Jurkat, Clone E6-1 (cell line): ENCODE measurements at regions not wholly inside any gene's neighbourhood (a gene's known extent, or its start where the extent isn't known, plus 50 kb on each side); places are given as distances from the start of the nearest gene placed in this dataset.

Experiments
- DNase-seq: peaks from one replicate; pipeline ENCODE4 v3.0.0-alpha.2; 2011; ENCODE audit warnings: low read depth, low spot score
- H3K4me3 ChIP-seq: 2 replicates; pipeline ENCODE4 v1.5.1; 2011; ENCODE audit warnings: mild to moderate bottlenecking, low read length, control low read depth, moderate library complexity

GRCh38 chr5:74576941-74577456 lies 63.5 kb downstream of the ENC1 start:
- H3K4me3 ChIP-seq: no peak overlapping the region
- DNase-seq: peak; percentile 34

DNA sequence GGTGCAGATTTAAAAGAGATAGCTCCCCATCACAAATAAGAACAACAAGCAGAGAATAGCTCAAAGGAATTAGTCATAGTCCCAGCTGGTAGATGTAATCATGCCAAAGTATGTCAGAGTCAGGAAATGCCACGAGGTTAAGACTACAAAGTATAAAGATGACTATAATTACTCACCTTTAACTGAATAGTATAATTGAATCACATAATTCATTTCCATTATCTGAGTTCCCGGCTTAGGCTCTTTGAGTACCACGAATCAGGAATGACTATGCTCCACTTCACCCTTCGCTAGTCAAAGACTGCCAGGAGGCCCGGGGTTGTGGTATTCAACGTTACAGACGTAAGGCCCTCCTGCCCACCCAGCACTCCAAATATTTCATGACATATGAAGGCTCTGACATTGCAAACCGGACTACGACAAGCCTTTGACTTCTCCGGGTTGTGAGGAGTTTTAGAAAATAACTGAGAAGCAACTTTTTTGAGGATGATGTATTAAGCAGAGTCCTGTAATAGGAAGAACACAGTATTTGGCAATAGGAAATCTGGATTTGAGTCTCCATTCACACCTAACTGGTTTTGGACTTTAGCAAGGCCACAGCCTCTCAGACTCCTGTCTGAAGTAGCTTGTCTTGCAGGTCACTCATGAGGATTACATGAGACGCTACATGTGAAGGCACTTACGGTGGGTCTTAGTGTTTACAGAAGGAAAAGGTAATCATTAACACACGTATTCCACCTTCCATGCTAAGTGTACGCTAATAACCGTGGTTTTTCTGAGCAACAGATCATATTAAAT lies 64.6 kb downstream of the ENC1 start:
- H3K4me3 ChIP-seq: no peak overlapping the region
- no peak for DNase-seq

DNA sequence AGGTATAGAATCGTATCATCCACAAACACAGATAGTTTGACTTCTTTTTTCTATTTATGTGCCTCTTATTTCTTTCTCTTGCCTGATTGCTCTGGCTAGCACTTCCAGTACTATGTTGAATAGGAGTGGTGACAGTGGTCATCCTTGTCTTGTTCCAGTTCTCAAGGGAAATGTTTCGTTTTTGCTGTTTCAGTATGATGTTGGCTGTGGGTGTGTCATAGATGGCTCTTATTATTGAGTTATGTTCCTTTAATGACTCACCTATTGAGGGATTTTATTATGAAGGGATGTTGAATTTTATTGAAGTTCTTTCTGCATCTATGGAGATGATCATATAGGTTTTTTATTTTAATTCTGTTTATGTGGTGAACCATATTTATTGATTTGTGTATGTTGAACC lies 70.3 kb downstream of the ENC1 start:
- no peak overlapping the region for H3K4me3 ChIP-seq
- no peak for DNase-seq

GRCh38 chr5:74567411-74567995 lies 73.0 kb downstream of the ENC1 start:
- DNase-seq: no peak
- no peak overlapping the region for H3K4me3 ChIP-seq

GRCh38 chr5:74562122-74562521 lies 78.4 kb downstream of the ENC1 start:
- no peak overlapping the region for H3K4me3 ChIP-seq
- DNase-seq: no peak

DNA sequence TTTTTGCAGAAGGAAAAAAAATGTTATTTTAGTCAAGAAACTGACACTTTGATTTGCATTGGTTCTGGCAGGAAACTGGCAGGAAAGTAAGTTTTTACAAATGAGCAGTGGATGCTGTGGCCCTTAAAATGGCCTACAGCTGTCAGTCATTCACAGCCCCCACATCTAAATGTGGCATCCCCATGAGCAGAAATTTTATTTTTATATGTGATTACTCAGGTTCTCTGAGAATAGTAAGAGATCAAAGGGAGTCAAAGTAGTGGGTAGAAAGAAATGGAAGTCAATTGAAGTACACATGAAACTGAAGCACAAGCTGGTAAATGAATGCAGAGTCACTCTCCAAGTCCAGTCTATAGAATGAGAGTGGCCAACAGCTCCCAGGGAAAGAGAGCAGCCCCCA lies 80.3 kb downstream of the ENC1 start:
- DNase-seq: no peak
- no peak overlapping the region for H3K4me3 ChIP-seq

- no peak for DNase-seq
- H3K4me3 ChIP-seq: no peak overlapping the region
Measured at GRCh38 chr5:74556631-74557595, 83.6 kb downstream of the ENC1 start.

DNA sequence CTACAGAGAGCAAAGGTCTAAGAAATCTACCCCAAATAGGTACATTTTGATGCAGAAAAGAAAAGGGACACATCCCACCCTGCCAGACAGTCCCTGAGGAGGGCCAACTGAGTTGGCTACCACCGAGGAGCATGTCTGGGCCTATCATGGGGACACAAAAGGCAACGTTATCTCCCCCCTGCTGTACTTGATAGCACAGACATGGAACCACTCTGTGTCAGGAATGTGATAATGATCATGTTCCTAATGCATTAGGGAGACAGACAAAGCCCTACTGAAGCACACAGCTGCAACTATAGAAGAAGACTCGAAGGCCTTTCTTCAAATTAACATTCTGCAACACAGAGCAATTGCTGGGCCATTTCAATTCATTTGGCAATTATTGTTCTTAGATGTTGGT lies 84.5 kb downstream of the ENC1 start:
- no peak for DNase-seq

GRCh38 chr5:74552101-74552500 lies 88.4 kb downstream of the ENC1 start:
- no peak for DNase-seq
- no peak overlapping the region for H3K4me3 ChIP-seq

More for the DNA sequence above, 84.5 kb downstream of the ENC1 start:
- no peak overlapping the region for H3K4me3 ChIP-seq

GRCh38 chr5:74550927-74551326 lies 89.6 kb downstream of the ENC1 start:
- no peak for DNase-seq
- H3K4me3 ChIP-seq: no peak overlapping the region

DNA sequence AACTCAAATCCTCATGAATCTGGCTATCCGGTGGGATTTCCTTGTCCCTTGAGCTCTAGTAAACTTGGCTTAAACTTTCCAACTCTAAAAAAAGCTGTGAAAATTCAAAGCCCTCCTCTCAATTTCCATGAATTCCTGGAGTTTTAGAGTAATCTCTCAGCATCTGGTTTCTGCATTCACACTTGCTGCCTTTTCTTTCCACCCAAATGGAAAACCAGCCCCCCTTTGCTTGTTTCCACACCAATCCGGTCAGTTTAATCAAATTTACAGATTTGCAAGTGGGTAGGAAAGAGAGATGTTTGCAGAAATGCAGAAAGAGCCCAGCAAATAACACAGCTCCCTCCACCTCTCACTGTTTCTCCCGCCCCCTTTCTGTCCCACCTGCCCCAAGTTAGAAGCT lies 91.1 kb downstream of the ENC1 start:
- DNase-seq: no peak
- no peak overlapping the region for H3K4me3 ChIP-seq

DNA sequence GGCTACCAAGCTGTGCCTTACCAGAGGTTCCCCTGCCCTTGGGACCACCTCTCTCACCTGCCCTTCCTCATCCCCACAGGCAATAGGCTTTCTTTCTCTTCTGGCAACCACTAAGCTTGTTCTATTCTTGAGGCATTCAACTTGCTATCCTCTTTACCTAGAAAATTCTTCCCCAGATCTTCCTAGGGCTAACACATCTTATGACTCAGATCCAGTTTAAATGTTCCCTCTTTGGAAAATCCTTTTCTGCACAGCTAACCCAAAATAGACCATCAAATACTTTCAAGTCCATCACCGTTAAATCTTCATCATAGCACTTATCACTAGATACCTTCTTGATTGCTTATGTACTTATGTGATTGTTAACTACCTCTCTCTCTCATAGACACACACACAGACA lies 93.7 kb downstream of the ENC1 start:
- no peak overlapping the region for H3K4me3 ChIP-seq
- no peak for DNase-seq

- no peak overlapping the region for H3K4me3 ChIP-seq
- no peak for DNase-seq
Measured at GRCh38 chr5:74544811-74545210, 95.7 kb downstream of the ENC1 start.

DNA sequence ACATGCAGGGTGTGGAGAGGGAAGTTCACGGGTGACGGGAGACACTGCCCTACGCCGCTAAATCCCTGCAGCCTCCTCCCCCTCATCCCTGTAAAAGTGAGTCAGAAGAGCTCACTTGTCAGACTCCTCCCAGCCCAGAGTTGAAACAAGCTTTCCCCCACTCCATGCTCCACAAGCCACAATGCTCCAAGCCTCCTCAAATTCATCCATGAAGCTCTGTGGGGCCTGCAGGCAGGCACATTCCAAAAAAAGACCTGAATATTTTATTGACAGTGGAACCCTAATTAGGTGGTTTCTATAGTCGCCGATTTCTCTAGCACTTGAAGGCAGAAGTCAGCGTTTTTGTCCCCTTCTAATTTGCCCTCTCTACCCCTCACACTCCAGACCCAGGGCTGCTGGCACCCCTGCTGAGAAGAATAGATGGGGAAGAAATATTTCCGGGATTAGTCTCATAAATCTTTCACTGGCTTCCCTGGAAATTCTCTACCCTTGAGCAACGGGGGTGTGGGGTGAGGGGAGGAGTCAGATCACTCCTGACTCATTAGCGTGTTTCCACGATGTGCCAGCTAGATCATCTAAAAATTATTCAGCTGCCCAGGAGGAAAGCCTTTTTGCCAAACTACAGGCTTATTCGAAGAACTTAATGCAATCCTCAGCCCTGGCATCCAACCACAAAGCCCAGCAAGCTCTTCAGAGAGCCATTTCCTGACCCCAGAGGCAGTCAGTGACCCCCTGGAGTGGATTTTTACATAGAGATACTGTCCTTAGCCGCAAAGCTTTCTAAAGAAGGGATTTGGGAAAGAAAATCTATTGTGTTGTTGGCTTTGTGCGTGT lies 97.1 kb downstream of the ENC1 start:
- no peak for DNase-seq
- H3K4me3 ChIP-seq: no peak overlapping the region

- H3K4me3 ChIP-seq: no peak overlapping the region
- DNase-seq: no peak
Measured at GRCh38 chr5:74542482-74542881, 98.0 kb downstream of the ENC1 start.

DNA sequence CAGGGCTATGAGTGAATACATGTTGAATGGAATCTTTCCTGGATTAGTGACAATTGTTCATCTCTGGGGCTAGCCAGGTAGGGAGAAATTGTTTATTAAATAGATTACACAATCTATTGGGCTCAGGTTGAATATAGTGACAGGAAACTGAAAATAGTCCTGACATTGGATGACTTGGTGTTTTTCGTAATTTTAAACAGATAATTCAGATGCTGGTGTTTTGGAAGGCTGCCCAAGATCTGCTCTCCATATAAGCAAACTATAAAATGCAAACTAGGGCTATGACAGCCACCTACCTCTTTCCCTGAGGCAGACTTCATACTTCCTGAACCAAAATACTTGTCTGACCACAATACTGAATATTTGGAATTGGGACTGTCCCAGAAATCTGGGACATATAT lies 99.1 kb downstream of the ENC1 start:
- DNase-seq: no peak
- no peak overlapping the region for H3K4me3 ChIP-seq

GRCh38 chr5:74540622-74541021 lies 99.9 kb downstream of the ENC1 start:
- no peak for DNase-seq
- no peak overlapping the region for H3K4me3 ChIP-seq

DNA sequence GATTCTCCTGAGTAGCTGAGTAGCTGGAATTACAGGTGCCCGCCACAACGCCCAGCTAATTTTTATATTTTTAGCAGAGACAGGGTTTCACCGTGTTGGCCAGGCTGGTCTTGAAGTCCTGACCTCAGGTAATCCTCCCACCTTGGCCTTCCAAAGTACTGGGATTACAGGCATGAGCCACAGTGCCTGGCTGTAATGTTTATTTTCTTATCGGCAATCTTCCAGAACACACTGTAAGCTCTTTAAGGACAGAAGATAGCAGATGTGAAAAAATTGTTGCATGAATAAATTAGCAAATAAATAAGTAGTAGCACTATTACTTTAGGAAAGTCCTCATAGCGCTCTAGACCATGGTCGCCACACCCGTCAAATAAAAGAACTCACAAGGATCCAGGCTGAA lies 100.5 kb downstream of the ENC1 start:
- no peak overlapping the region for H3K4me3 ChIP-seq
- DNase-seq: no peak

- no peak overlapping the region for H3K4me3 ChIP-seq
- DNase-seq: no peak
Measured at GRCh38 chr5:74538206-74538661, 102.3 kb downstream of the ENC1 start.
